GM12878 (cell line): ENCODE measurements at regions not wholly inside any gene's neighbourhood (a gene's known extent, or its start where the extent isn't known, plus 50 kb on each side); places are given as distances from the start of the nearest gene placed in this dataset.

ENCODE experiments used
- BHLHE40 ChIP-seq, 2 experiments: fragments of 450-650 bp in 1 of 2; IDR thresholded peaks; 2 replicates each; pipeline ENCODE4 v1.6.1; 2011 to 2017; ENCODE audit warnings: low read depth in 2 of 2, borderline replicate concordance in 1 of 2, improper control_type of control experiment in 1 of 2, low read length in 1 of 2, mild to moderate bottlenecking in 1 of 2
- EP300 ChIP-seq, 2 experiments: fragments of 150-350 bp in 1 of 2; IDR thresholded peaks; 2 replicates each; pipeline ENCODE4 v1.6.1; 2011 to 2012; ENCODE audit warnings: low read depth in 2 of 2, low read length in 2 of 2, borderline replicate concordance in 1 of 2, improper control_type of control experiment in 1 of 2, inconsistent platforms in 1 of 2; ENCODE audit not compliant: control insufficient read depth in 1 of 2
- EZH2 ChIP-seq: IDR thresholded peaks from 2 replicates; pipeline ENCODE4 v1.6.1; 2012; ENCODE audit warnings: low read depth, mild to moderate bottlenecking, control low read depth, inconsistent platforms, low read length, borderline replicate concordance; ENCODE audit not compliant: control insufficient read depth
- POLR2AphosphoS5 ChIP-seq: IDR thresholded peaks from 2 replicates; pipeline ENCODE4 v1.6.1; 2011; ENCODE audit warnings: mild to moderate bottlenecking, low read length, inconsistent platforms
- SIX5 ChIP-seq: IDR thresholded peaks from 2 replicates; pipeline ENCODE4 v1.6.1; 2011; ENCODE audit warnings: mild to moderate bottlenecking, low read depth, low read length, moderate library complexity; ENCODE audit not compliant: severe bottlenecking
- TF ChIP-seq, protein P1 (sequence below), 3 experiments: IDR thresholded peaks in 2 of 3; conservative IDR thresholded peaks in 1 of 3; 2 replicates each; pipeline ENCODE4 v1.5.1; 2011; ENCODE audit warnings: low read depth in 3 of 3, low read length in 3 of 3, mild to moderate bottlenecking in 3 of 3, control low read depth in 2 of 3, moderate library complexity in 2 of 3, inconsistent platforms in 1 of 3, mixed read lengths in 1 of 3; ENCODE audit not compliant: control insufficient read depth in 2 of 3, insufficient read depth in 1 of 3; ENCODE audit errors: extremely low read depth in 1 of 3

DNA sequence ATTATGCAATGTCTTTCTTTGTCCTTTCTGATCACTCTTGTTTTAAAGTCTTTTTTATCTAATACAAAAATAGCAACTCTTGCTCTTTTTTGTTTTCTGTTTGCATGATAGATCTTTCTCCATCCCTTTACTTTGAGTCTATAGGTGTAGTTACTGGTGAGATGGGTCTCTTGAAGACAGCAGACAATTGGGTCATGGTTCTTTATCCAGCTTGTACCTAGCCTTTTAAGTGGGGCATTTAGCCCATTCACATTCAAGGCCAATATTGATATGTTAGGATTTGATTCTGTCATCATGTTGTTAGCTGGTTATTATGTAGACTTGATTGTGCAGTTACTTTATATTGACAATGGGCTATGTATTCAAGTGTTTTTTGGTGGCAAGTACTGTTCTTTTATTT is 245.9 kb upstream of the TARS1 start:
- no peak for TF ChIP-seq EP300 (IDR thresholded peaks at IDR 0.05; ENCODE audit: borderline replicate concordance in 1 of 2, control insufficient read depth in 1 of 2, low read depth in 2 of 2, low read length in 2 of 2)
- TF ChIP-seq EZH2, result no peak
- TF ChIP-seq SIX5, result no peak
- no peak for TF ChIP-seq POLR2AphosphoS5
- TF ChIP-seq, protein P1, sequence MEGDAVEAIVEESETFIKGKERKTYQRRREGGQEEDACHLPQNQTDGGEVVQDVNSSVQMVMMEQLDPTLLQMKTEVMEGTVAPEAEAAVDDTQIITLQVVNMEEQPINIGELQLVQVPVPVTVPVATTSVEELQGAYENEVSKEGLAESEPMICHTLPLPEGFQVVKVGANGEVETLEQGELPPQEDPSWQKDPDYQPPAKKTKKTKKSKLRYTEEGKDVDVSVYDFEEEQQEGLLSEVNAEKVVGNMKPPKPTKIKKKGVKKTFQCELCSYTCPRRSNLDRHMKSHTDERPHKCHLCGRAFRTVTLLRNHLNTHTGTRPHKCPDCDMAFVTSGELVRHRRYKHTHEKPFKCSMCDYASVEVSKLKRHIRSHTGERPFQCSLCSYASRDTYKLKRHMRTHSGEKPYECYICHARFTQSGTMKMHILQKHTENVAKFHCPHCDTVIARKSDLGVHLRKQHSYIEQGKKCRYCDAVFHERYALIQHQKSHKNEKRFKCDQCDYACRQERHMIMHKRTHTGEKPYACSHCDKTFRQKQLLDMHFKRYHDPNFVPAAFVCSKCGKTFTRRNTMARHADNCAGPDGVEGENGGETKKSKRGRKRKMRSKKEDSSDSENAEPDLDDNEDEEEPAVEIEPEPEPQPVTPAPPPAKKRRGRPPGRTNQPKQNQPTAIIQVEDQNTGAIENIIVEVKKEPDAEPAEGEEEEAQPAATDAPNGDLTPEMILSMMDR (IDR thresholded peaks at IDR 0.05 in 2 of 3, conservative IDR thresholded peaks at IDR 0.05 in 1 of 3; ENCODE audit: control insufficient read depth in 2 of 3, extremely low read depth in 1 of 3, insufficient read depth in 1 of 3, low read depth in 3 of 3, low read length in 3 of 3), result no peak
- TF ChIP-seq BHLHE40 (IDR thresholded peaks at IDR 0.05; ENCODE audit: borderline replicate concordance in 1 of 2, low read depth in 2 of 2, low read length in 1 of 2), result no peak
